Ishikawa (cell line): ENCODE measurements at regions not wholly inside any gene's neighbourhood (a gene's known extent, or its start where the extent isn't known, plus 50 kb on each side); places are given as distances from the start of the nearest gene placed in this dataset.

Source experiments
- CREB1 ChIP-seq: IDR thresholded peaks from 2 replicates; pipeline ENCODE4 v1.6.1; 2012; ENCODE audit warnings: low read depth
- EP300 ChIP-seq: IDR thresholded peaks from 2 replicates; pipeline ENCODE4 v1.6.1; 2012; ENCODE audit warnings: borderline replicate concordance
- NFIC ChIP-seq: IDR thresholded peaks from 2 replicates; pipeline ENCODE4 v1.6.1; 2012
- RAD21 ChIP-seq: IDR thresholded peaks from 2 replicates; pipeline ENCODE4 v1.6.1; 2012; ENCODE audit warnings: low read depth
- REST ChIP-seq: IDR thresholded peaks from 2 replicates; pipeline ENCODE4 v1.6.1; 2012; ENCODE audit warnings: low read depth, mild to moderate bottlenecking
- TAF1 ChIP-seq: IDR thresholded peaks from 2 replicates; pipeline ENCODE4 v1.6.1; 2012; ENCODE audit warnings: low read depth, mild to moderate bottlenecking
- YY1 ChIP-seq: IDR thresholded peaks from 2 replicates; pipeline ENCODE4 v1.6.1; 2012; ENCODE audit warnings: low read depth
- TF ChIP-seq, protein P1 (sequence below): IDR thresholded peaks from 2 replicates; pipeline ENCODE4 v1.6.1; 2012

- no peak for TF ChIP-seq CREB1
- no peak for TF ChIP-seq REST
- no peak for TF ChIP-seq NFIC
- TF ChIP-seq TAF1, result no peak
- TF ChIP-seq EP300, result no peak
- no peak for TF ChIP-seq RAD21
- no peak for TF ChIP-seq YY1
- TF ChIP-seq, protein P1, sequence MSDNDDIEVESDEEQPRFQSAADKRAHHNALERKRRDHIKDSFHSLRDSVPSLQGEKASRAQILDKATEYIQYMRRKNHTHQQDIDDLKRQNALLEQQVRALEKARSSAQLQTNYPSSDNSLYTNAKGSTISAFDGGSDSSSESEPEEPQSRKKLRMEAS, result no peak
Observed at GRCh38 chr2:100753881-100754280, 66.1 kb upstream of the NPAS2 start.
